ENCODE measurements at regions not wholly inside any gene's neighbourhood (a gene's known extent, or its start where the extent isn't known, plus 50 kb on each side); places are given as distances from the start of the nearest gene placed in this dataset.

- Histone ChIP-seq H3K36me3 (no peaks in the 10 kb centered on the region), H3K9me3 (no peaks in the 10 kb centered on the region), H3K4me3 (no peak overlapping the region), H3K4me1 (ENCODE audit: insufficient read depth) (no peaks in the 10 kb centered on the region), H3K27ac (no peak overlapping the region), H3K27me3 (no peaks in the 10 kb centered on the region)
- WGBS, 3 donors = 66 to 72% (median 69%) methylated on average over 3 of the region's 3 CpGs
- no peak for DNase-seq
- intact Hi-C loops (cut with DNase I) = no loop called here
- TF ChIP-seq, protein P1, sequence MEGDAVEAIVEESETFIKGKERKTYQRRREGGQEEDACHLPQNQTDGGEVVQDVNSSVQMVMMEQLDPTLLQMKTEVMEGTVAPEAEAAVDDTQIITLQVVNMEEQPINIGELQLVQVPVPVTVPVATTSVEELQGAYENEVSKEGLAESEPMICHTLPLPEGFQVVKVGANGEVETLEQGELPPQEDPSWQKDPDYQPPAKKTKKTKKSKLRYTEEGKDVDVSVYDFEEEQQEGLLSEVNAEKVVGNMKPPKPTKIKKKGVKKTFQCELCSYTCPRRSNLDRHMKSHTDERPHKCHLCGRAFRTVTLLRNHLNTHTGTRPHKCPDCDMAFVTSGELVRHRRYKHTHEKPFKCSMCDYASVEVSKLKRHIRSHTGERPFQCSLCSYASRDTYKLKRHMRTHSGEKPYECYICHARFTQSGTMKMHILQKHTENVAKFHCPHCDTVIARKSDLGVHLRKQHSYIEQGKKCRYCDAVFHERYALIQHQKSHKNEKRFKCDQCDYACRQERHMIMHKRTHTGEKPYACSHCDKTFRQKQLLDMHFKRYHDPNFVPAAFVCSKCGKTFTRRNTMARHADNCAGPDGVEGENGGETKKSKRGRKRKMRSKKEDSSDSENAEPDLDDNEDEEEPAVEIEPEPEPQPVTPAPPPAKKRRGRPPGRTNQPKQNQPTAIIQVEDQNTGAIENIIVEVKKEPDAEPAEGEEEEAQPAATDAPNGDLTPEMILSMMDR (IDR thresholded peaks at IDR 0.05) = no peak
- TF ChIP-seq POLR2A (IDR thresholded peaks at IDR 0.05) (no peak), EP300 (IDR thresholded peaks at IDR 0.05) (no peak)
Measured at GRCh38 chr7:88387368-88387767, 80.7 kb upstream of the STEAP4 start.

DNA sequence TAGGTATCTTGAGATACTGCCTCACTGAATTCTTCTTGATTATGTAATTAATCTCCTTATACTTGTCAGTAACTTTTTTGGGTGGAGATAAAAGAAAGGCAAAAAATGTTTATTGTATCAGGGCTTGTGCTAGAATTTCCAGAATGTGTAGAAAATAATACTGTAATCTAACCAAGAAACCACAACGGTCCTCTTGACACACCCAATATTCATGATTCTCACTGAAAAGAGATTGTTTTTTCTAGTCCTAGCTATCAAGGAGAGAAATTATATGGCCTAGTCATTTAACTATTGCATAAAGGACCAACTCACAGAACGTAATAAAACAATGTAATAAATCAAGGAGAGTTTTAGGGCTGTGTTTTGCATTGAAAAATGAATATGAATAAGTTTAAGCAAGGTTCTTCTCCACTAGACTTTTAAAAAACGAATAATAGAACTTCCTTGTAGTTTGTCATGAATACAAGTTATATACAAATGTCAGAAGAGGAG is 80.0 kb upstream of the STEAP4 start:
- 55 to 65% (median 58%) methylated on average over 3 of the region's 3 CpGs for WGBS, 3 donors
- no peaks in the 10 kb centered on the region for H3K9me3 ChIP-seq
- no peaks in the 10 kb centered on the region for H3K27me3 ChIP-seq
- no peaks in the 10 kb centered on the region for H3K4me1 ChIP-seq (ENCODE audit: insufficient read depth)
- H3K36me3 ChIP-seq = no peaks in the 10 kb centered on the region
- DNase-seq = no peak
- TF ChIP-seq EP300 (IDR thresholded peaks at IDR 0.05) (no peak), POLR2A (IDR thresholded peaks at IDR 0.05) (no peak)
- TF ChIP-seq, protein P1 (IDR thresholded peaks at IDR 0.05) = no peak
- intact Hi-C loops (cut with DNase I) = no loop called here
- no peak overlapping the region for H3K4me3 ChIP-seq
- H3K27ac ChIP-seq = no peak overlapping the region

DNA sequence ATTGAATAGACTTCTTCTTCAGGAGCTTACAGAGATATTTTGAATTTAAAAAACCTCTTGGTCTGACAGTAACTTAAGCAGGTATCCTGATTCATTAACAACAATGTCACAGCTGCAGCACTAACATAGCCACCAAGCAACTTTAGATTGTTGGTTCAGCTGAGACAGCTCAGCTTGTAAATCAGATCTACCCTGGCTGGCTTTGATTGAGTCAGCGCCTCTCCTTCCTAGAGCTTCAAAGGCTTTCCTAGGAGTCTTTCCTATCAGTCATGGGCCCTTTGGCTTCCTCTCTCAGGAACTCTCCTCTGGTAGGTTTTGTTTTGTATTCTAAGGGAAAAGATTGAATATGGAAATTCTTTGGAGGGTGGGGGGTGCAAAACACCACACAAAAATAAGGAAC is 70.7 kb upstream of the STEAP4 start:
- no peak overlapping the region for H3K27ac ChIP-seq
- no peak for DNase-seq
- WGBS, 3 donors = 21 to 40% (median 35%) methylated on average over 1 of the region's 1 CpG
- no peak overlapping the region for H3K4me3 ChIP-seq
- H3K9me3 ChIP-seq = no peaks in the 10 kb centered on the region
- TF ChIP-seq POLR2A (IDR thresholded peaks at IDR 0.05) (no peak), EP300 (IDR thresholded peaks at IDR 0.05) (no peak)
- TF ChIP-seq, protein P1 (IDR thresholded peaks at IDR 0.05) = no peak
- H3K36me3 ChIP-seq = no peaks in the 10 kb centered on the region
- no peaks in the 10 kb centered on the region for H3K27me3 ChIP-seq
- intact Hi-C loops (cut with DNase I) = no loop called here
- H3K4me1 ChIP-seq (ENCODE audit: insufficient read depth) = no peaks in the 10 kb centered on the region

DNA sequence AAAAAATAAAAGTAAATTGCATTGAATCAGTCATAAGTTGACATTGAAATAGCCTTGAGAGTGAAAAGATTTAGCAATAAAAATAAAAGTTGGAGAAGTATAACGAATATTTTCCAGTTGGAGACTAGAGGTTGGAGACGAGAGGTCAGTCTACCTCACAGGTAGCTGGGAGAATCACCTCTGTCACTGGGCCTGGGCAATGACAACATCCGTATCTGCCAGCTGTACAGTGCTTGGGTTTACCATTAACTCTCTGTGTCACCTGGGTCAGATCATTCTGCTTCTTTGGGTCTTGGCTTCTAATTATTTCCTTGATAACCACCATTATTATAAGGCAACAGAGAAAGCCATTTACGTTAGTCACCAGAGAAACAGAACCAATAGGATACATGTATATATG is 62.0 kb upstream of the STEAP4 start:
- H3K4me1 ChIP-seq (ENCODE audit: insufficient read depth) = no peaks in the 10 kb centered on the region
- no peaks in the 10 kb centered on the region for H3K36me3 ChIP-seq
- WGBS, 3 donors = 84 to 89% (median 86%) methylated on average over 4 of the region's 4 CpGs
- no peaks in the 10 kb centered on the region for H3K27me3 ChIP-seq
- no peak overlapping the region for H3K4me3 ChIP-seq
- intact Hi-C loops (cut with DNase I) = no loop called here
- no peak overlapping the region for H3K27ac ChIP-seq
- no peak for DNase-seq
- H3K9me3 ChIP-seq = no peaks in the 10 kb centered on the region
- no peak for TF ChIP-seq EP300 (IDR thresholded peaks at IDR 0.05)
- TF ChIP-seq, protein P1 (IDR thresholded peaks at IDR 0.05) = no peak

DNA sequence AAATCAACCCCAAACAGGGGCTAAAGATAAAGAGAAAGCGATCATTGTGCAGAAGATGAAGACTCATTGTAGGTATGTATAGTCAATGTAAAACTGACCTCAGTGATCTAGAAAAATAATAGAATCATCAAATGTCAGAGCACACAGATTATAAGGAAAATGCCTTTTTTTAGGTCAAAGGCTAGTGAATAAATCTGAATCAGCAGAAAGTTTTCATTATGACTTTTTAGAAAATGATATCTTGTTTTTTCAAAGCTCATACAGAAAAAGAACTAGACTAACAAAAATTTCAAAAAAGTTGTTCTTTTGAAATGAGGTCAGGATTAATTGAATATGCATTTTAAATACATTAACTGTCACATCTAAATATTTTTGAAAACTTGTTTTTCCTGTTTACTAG is 60.2 kb upstream of the STEAP4 start:
- WGBS, 3 donors = 91 to 99% (median 98%) methylated on average over 1 of the region's 1 CpG
- DNase-seq = no peak
- H3K36me3 ChIP-seq = no peaks in the 10 kb centered on the region
- no peaks in the 10 kb centered on the region for H3K9me3 ChIP-seq
- H3K4me3 ChIP-seq = no peak overlapping the region
- no peaks in the 10 kb centered on the region for H3K27me3 ChIP-seq
- no peak overlapping the region for H3K27ac ChIP-seq
- TF ChIP-seq EP300 (IDR thresholded peaks at IDR 0.05) = no peak
- TF ChIP-seq POLR2A (IDR thresholded peaks at IDR 0.05) = no peak
- TF ChIP-seq, protein P1 (IDR thresholded peaks at IDR 0.05) = no peak
- H3K4me1 ChIP-seq (ENCODE audit: insufficient read depth) = no peaks in the 10 kb centered on the region
- intact Hi-C loops (cut with DNase I) = no loop called here

Measured in ovary (tissue), 7 donors.